ENCODE measurements at regions not wholly inside any gene's neighbourhood (a gene's known extent, or its start where the extent isn't known, plus 50 kb on each side); places are given as distances from the start of the nearest gene placed in this dataset.
"Not testable (repeated sequence)": the region's sequence is repeated elsewhere in the genome, so short reads cannot be mapped to it uniquely, and the experiment has no call there.

- H3K4me3 ChIP-seq (ENCODE audit: low read depth, low read length), result no peak overlapping the region
Measured at GRCh38 chr2:4965556-4966320, 726.4 kb upstream of the SOX11 start.

DNA sequence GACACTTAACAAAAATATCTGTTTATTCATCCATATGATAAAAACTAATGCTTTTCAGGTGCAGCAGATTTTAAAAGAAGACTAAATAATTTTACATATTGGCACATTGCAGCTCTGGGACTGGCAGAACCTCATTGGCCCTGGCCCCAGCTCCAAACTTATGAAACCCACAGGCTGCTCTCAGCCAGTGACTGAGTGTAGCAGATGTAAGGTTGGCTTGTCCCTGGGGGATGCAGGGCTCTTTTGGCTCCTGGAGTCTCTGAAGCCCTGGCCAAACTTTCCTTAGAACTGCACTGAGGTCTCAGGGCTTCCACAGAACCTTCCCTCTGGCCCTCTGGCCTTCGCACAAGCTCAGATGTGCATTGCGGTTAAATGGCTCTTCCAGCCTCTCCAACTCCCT, 725.0 kb upstream of the SOX11 start:
- no peak overlapping the region for H3K4me3 ChIP-seq (ENCODE audit: low read depth, low read length)

- no peak overlapping the region for H3K4me3 ChIP-seq (ENCODE audit: low read depth, low read length)
Measured at GRCh38 chr2:4972472-4972871, 719.7 kb upstream of the SOX11 start.

GRCh38 chr2:4973354-4973753, 718.8 kb upstream of the SOX11 start:
- H3K4me3 ChIP-seq (ENCODE audit: low read depth, low read length), result no peak overlapping the region

GRCh38 chr2:4973973-4974372, 718.2 kb upstream of the SOX11 start:
- H3K4me3 ChIP-seq (ENCODE audit: low read depth, low read length), result no peak overlapping the region

- H3K4me3 ChIP-seq (ENCODE audit: low read depth, low read length), result no peak overlapping the region
Measured at GRCh38 chr2:4976407-4976806, 715.8 kb upstream of the SOX11 start.

DNA sequence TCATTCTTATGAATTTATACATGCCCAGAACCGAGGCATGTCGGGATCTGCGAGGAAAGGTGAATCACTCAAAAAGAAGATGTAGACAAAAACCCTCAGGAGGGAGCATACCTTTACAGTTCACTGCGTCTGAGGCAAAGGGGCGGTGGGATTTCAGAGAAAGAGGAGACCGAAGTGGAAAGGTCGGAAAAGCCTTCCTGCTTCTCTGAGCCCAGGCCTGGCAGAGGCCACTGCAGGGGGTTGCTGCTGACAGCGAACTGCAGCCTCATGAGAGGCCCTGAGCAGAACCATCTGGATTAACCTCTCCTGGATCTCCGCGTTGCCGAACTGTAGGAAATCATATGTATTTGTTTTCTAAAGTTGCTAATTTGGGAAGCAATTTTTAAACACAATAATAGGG, 713.1 kb upstream of the SOX11 start:
- no peak overlapping the region for H3K4me3 ChIP-seq (ENCODE audit: low read depth, low read length)

DNA sequence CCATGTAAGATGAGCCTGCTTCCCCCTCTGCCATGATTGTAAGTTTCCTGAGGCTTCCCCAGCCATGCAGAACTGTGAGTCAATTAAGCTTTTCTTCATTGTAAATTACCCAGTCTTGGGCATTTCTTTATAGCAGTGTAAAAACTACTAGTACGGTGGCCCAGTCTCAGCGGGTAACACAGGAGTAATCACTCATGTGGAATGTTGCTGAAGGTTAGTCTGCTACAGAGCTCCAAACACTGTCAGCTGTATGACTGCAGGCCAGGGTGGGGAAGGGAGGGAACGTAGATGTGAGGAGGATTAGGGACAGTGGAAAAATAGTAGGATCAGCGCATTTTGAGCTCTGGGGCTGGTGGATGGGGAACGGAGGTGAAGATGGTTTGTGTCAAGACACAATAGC, 711.2 kb upstream of the SOX11 start:
- no peak overlapping the region for H3K4me3 ChIP-seq (ENCODE audit: low read depth, low read length)

GRCh38 chr2:4981802-4982409, 710.3 kb upstream of the SOX11 start:
- no peak overlapping the region for H3K4me3 ChIP-seq (ENCODE audit: low read depth, low read length)

- not testable (repeated sequence) for H3K4me3 ChIP-seq (ENCODE audit: low read depth, low read length)
Measured at GRCh38 chr2:4988444-4988843, 703.7 kb upstream of the SOX11 start.

GRCh38 chr2:4992226-4992625, 700.0 kb upstream of the SOX11 start:
- H3K4me3 ChIP-seq (ENCODE audit: low read depth, low read length), result no peak overlapping the region

GRCh38 chr2:4995466-4995865, 696.7 kb upstream of the SOX11 start:
- no peak overlapping the region for H3K4me3 ChIP-seq (ENCODE audit: low read depth, low read length)

- no peak overlapping the region for H3K4me3 ChIP-seq (ENCODE audit: low read depth, low read length)
Measured at GRCh38 chr2:5007596-5007995, 684.6 kb upstream of the SOX11 start.

DNA sequence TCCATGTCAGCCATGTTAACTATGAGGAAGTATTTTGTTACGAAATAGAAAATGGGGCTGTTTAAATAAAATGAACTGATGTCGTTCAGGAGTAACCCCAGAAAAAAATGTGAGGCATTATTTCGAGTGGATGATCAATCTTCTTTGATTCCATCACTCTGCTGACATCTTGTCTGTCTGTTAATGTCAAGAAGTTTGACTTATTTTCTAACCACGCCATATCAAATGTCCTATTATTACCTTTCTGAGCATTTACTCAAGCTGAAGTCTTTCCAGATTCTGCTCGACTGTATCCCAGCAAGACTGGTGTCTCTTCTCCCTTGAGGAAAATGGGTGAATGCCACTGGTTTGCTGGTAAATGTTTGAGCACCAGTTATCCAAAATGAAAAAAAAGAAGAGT, 672.9 kb upstream of the SOX11 start:
- H3K4me3 ChIP-seq (ENCODE audit: low read depth, low read length), result no peak overlapping the region

- no peak overlapping the region for H3K4me3 ChIP-seq (ENCODE audit: low read depth, low read length)
Measured at GRCh38 chr2:5020116-5020875, 671.9 kb upstream of the SOX11 start.

GRCh38 chr2:5021136-5021535, 671.0 kb upstream of the SOX11 start:
- no peak overlapping the region for H3K4me3 ChIP-seq (ENCODE audit: low read depth, low read length)

DNA sequence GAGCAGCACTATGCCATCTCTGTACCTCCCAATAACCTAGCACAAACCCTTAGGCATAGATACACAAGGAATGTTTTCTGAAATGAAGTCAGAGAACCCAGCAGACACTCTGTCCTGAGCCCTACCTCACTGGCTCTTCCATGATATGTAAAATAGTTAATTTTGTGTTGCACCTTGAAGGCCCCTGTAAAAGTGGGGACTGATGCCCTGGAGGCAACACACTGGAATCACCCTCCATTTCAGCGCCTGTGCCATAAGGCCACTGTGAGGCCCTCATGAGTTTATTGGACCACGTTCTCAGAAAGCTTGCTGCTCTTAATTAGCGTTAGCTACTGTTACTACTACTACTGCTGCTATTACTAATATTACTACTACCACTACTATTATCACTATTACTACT, 670.1 kb upstream of the SOX11 start:
- no peak overlapping the region for H3K4me3 ChIP-seq (ENCODE audit: low read depth, low read length)

DNA sequence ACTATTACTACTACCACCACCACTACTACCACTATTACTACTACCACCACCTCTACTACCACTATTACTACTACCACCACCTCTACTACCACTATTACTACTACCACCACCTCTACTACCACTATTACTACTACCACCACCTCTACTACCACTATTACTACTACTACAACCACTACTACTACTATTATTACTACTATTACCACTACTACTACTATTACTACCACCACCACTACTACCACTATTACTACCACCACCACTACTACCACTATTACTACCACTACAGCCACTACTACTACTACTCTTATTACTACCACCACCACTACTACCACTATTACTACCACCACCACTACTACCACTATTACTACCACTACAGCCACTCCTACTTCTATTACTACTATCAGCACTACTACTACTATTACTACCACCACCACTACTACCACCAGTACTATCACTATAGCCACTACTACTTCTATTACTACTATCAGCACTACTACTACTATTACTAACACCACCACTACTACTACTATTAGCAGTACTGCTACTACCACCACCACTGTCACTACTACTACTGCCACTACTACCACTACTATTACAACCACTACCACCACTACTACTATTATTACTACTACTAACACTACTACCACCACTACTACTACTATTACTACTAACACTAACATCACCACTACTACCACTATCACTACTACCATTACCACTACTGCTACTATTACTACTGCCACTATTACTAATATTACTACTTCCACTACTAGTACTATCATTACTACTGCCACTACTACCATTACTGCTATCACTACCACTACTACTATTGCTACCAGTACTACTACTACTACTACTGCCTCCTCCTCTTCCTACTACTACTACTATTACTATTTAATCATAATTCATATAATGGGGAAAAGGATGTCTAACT, 669.2 kb upstream of the SOX11 start:
- not testable (repeated sequence) for H3K4me3 ChIP-seq (ENCODE audit: low read depth, low read length)

DNA sequence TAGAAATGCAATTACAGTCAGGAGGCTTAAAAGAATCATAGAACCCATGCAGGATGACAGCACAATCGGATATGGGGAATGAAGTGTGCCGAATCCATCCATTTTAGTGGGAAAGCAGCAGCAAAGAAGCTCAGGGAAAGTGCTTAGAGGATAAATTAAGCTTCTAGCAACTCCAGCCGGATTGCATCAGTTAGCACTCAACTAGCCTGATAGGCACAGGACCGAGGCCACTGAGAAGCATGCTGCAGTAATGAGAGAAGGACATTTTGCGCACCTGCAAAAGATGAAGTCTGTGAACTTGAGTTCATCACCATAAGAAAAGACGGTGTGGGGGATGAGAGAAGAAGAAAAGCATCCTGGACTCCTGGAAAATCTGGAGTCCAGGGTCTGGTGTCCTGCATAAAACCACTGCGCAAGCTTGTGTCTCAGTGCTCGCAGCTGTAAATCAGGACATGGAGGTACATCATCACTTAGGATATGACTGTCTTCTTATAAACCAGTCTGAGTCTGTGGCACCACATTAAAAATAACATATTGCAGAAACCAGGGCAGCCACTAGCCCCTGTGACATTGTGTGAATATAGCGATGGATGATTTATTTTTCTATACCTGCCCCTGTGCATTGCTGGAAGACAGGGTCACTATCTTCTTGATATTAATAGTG, 665.5 kb upstream of the SOX11 start:
- H3K4me3 ChIP-seq (ENCODE audit: low read depth, low read length), result no peak overlapping the region

DNA sequence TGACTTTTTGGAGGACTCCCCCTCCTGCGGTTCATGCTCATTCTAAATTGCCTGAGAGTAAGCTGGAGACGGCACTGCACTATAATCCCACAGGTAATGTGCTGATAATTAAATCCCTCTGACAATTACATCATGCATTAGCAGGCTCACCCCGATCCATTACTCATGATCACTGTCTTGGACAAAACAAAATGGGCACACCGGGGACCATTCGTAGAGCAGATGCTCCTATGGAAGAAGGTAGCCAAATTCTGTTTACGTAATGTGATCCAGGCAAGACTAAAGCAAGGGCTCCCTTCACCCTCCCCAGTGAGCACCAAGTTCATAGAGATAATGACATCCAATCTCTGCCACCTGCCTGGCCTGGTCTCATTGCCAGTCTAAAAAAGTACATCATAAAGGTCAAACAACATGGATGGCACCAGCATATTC, 657.1 kb upstream of the SOX11 start:
- no peak overlapping the region for H3K4me3 ChIP-seq (ENCODE audit: low read depth, low read length)
